GM18505 (cell line): ENCODE measurements at regions not wholly inside any gene's neighbourhood (a gene's known extent, or its start where the extent isn't known, plus 50 kb on each side); places are given as distances from the start of the nearest gene placed in this dataset.
"Not testable (repeated sequence)": the region's sequence is repeated elsewhere in the genome, so short reads cannot be mapped to it uniquely, and the experiment has no call there.

ENCODE experiments used
- ATAC-seq: cut with Tn5 transposase; IDR thresholded peaks from one replicate; pipeline ENCODE4 v1.9.1; 2021; ENCODE audit not compliant: unreplicated experiment
- POLR2A ChIP-seq: IDR thresholded peaks from 4 replicates; pipeline ENCODE4 v1.6.1; 2011; ENCODE audit warnings: borderline replicate concordance; ENCODE audit not compliant: insufficient read depth, insufficient read length; ENCODE audit errors: extremely low read depth

DNA sequence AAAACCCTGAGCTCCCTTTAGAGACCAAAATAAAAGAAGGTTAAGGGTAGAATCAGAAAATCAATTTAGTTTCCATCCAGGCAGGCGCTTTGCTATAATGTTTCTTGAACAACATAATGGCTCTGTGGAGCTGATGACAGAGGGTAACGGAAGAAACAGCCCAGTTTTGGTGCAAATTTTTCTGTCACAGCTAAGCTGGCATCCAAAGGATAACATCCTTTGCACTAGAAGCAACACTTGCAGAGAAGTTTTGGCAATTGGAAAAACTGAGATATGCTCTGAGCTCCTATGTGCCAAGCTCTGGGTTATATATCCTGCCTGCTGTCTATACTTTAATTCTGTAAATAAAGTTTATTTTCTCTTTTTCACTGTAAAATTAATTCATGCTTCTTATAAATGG lies 495.3 kb upstream of the API5 start:
- no peak for TF ChIP-seq POLR2A
- ATAC-seq, result no peak

DNA sequence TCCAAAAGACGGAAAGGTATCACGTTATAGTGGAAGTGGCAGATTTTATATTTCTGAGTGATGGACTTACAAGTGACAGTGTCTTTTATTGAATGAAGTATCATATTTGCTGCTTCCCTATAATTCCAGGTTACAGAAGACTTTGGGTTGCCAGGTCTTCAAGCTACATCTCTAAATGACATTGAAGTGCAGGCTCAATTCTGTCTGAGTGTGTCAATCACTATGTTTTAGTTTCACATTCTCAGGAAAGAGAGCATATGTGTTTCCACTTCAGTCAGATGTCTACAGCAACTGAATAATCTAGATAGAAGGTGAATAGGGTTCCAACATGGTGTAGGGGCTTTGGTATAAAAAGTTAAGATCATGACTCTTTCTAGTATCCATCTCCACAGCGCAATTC lies 492.7 kb upstream of the API5 start:
- TF ChIP-seq POLR2A, result no peak
- no peak for ATAC-seq

DNA sequence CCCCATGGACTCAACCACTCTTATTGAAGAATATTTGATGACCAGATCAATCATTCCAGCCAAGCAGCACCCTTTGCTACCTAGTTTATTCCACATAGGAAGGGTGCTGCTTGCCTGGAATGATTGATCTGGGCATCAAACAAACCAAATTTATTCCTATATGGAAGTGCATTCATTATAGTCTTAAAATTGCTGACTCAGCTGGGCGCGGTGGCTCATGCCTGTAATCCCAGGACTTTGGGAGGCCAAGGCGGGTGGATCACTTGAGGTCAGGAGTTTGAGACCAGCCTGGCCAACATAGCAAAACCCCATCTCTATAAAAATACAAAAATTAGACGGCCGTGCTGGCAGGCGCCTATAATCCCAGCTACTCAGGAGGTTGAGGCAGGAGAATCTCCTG lies 489.6 kb upstream of the API5 start:
- not testable (repeated sequence) for ATAC-seq

DNA sequence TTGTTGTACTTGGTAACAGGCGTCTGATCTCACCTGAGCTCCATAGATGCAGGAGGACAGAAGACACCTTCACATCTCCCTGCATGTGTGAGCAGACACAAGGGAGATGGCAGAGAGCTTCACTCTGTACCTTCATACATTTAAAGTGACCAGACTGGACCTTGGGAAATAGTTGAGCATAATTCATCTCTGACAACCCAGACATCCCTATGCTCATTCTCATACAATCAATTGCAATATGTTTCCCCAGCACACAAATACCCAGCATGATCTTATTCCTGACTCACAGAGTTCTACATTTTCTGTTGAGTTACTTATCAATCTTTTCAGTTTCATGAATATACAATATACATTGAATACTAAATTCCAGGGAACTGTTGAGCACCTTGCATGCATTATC lies 488.2 kb upstream of the API5 start:
- TF ChIP-seq POLR2A, result no peak

DNA sequence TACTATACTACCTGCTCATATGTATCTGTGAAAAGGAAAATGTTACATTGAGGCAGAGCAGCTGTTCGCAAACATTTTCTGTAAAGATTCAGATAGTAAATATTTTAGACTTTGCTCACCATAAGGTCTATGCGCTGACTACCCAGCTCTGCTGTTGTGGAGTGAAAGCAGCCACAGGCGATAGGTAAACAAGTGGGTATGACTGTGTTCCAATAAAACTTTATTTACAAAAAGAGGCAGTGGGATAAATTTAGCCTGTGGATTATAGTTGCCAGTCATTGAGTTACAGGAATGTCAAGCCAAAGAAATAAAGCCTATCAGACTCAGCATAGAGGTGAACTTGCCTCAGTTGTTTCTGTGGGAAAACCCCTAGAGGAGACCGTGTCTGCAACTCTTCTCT lies 487.7 kb upstream of the API5 start:
- no peak for ATAC-seq
- TF ChIP-seq POLR2A, result no peak

More for the DNA sequence above, 488.2 kb upstream of the API5 start:
- ATAC-seq, result no peak

DNA sequence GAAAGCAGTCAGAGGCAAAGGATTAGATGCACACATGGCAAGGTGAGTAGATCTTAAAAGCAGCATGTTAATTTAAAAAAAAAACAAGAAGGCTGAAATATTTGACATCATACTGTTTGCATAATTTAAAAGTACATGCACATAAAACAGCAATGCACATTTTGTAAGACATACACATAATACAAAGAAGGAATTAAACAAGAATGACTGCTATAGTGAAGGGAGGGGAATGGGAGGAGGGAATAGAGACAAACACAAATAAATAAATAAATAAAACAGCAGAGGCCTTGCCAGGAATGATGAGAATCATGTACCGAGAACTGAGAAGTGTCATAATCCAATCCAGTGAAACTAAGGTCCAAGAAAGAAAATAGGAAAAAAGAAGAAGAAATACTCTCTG lies 486.2 kb upstream of the API5 start:
- no peak for TF ChIP-seq POLR2A
- no peak for ATAC-seq

DNA sequence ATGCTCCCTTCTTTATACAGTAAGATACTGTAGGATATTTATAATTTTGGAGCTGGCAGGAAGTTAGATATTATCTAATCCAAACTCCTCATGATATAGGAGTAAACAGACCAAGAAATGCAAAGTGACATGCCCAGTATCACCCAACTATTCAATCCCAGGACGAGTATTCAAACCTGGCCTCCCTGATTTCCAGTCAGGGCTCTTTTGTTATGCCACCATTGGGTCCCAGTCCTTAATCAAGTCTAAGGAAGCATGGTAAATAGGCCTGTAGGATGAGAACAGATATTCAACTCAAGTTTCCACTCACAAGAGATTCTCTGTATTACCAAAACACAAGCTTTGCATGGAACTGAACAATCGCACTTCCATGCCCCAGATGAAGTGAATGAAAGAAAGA lies 484.0 kb upstream of the API5 start:
- TF ChIP-seq POLR2A, result no peak
- no peak for ATAC-seq

DNA sequence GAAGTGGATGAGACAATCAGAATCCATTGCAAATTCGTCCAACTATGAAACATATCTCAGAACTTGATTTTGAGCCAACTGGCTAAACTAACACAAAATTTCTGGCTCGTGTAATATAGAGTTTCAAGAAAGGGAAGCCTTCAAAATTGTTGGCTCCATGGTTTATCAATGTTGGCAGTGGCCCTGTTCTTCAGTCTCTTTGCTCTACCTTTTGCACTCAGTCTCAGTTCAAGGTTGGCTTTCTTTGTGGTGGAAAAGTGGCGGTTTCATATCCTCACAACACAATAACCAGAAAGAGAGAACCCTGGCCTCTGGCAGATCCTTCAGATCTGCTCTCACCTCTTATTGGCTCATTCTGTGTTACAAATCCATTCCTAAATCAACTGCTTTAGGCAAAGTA lies 473.8 kb upstream of the API5 start:
- TF ChIP-seq POLR2A, result no peak
- ATAC-seq, result no peak

DNA sequence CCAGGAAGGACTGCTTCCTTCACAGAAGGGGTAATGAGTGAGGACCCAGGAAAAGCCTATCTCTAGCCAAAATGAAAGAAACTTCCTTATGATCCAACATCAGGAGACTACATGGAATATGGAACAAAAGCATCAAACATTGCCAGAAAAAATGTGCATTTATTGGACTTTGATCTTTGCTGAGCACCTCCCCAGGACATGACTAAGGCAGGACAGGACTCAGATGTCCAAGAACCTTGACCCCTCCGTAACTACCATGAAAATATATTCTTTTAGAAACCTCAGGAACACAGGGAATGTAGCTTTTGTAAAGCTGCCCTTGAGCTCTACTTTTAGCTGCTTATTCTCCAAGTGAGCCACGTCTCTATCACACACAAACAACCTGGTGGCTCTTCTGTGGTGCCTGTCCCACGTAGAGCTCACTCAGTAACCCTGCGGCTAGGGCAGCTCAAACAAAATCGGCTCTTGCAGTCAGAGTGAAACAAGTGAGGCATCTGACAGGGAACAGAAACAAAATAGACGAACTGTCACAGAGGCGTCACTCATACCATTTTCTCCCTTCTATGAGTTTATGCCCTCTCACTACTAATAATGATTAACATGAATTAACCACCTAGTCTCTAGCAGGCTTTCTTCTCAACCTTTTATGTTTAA lies 471.5 kb upstream of the API5 start:
- ATAC-seq, result no peak
- no peak for TF ChIP-seq POLR2A

DNA sequence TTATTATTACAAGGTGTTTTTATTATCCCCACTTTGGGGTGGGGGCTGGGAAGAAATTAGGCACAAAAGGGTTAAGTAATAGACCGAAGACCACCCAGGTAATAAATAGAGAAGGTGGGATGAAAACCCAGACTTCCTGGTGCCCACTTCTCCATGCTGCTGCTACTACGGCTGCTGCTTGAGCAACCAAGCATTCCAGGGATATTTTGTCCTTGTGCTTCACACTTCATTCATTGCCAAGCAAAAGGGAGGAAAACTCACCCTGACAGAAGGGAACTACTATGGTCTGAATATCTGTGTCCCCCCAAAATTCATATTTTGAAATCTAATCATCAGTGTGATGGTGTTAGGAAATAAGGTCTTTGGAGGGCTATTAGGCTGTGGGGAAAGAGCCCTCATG lies 470.9 kb upstream of the API5 start:
- no peak for TF ChIP-seq POLR2A
- no peak for ATAC-seq

DNA sequence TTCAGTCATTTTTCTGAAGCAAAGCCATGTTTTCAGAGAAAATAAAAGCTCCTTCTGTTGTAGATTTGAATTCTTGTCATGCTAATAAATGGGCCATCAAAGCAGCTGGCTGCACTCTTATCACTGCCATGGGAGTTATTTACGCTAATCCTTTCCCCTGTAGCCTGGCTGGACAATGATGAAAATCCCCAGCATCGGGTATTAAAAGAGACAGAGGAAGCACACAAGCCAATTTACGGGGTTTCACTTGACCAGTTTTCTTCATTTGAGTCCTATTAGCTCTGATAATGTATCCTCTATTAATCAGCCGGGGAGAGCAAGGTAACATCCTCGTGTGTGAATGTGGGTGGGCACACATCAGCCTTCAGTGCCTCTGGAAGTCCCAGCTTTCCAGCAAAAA lies 470.2 kb upstream of the API5 start:
- ATAC-seq, result no peak
- TF ChIP-seq POLR2A, result no peak

DNA sequence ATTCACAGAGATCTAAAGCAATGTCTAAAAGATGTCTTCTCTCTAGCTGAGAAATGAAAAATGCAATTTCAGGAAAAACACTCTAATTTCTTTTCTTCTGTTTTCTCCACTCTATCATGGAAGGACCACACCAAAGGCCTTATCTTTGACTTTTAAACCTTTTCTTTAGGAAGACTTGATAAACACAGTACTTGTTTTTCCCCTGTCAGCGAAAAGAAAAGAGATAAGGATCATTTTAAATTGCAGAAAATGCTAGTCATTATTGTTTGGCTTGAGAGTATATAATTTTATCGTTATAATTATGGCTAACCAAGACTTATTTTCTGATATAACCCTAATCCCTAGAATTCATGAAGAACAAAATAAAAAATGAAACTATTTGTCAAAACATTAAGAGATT lies 462.4 kb upstream of the API5 start:
- ATAC-seq, result no peak
- TF ChIP-seq POLR2A, result no peak

DNA sequence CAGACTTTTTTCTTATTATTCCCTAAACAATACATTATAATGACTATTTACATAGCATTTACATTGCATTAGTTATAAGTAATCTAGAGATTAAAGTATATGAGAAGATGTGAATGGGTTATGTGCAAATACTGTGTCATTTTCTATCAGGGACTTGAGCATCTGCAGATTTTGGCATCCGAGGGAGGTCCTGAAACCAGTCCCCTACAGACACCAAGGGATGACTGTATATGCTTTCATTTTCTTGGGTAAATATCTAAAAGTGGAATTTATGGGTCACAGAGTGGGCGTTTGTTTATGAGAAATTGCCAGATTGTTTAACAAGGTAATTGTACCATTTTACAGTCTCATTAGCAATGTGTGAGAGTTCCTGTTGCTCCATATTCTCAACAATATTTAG lies 454.5 kb upstream of the API5 start:
- no peak for TF ChIP-seq POLR2A
- no peak for ATAC-seq

DNA sequence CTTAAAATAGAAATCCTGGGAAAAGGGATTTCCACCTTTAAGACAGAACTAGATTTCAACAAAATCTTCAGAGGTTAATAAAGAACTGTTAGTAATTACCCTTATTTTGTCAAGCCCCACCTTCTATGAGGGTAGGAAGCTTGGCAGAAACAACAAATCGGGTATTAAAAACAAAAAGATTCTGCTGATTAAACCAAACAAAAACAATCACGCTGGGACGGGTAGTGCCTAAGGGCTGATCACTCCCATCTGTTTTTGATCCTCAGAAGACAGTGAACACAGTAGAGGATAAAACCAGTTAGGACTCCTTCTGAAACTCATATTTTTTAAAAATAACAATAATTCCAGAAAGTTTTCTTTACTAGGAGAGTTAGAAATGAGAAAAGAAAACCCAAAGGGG lies 441.3 kb upstream of the API5 start:
- no peak for ATAC-seq
- TF ChIP-seq POLR2A, result no peak

DNA sequence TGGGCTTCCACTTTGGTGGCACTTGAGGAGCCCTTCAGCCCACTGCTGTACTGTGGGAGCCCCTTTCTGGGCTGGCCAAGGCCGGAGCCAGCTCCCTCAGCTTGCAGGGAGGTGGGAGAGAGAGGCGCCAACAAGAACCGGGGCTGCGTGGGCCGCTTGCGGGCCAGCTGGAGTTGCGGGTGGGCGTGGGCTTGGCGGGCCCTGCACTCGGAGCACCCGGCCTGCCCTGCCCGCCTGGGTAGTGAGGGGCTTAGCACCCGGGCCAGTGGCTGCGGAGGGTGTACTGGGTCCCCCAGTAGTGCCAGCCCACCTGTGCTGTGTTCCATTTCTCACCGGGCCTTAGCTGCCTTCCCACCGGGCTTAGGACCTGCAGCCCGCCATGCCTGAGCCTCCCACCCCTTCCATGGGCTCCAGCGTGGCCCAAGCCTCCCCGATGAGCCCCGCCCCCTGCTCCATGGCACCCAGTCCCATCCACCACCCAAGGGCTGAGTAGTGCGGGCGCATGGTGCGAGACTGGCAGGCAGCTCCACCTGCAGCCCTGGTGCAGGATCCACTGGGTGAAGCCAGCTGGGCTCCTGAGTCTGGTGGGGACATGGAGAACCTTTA lies 437.9 kb upstream of the API5 start:
- not testable (repeated sequence) for ATAC-seq

DNA sequence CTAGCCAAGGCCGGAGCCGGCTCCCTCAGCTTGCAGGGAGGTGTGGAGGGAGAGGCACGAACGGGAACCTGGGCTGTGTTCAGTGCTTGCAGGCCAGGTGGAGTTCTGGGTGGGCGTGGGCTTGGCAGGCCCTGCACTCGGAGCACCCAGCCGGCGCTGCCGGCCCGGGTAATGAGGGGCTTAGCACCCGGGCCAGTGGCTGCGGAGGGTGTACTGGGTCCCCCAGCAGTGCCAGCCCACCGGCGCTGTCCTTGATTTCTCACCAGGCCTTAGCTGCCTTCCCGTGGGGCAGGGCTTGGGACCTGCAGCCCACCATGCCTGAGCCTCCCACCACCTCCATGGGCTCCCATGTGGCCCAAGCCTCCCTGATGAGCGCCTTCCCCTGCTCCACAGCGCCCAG lies 430.5 kb upstream of the API5 start:
- not testable (repeated sequence) for ATAC-seq
